HG02798 (cell line): ENCODE measurements at regions not wholly inside any gene's neighbourhood (a gene's known extent, or its start where the extent isn't known, plus 50 kb on each side); places are given as distances from the start of the nearest gene placed in this dataset.

Source experiments
- ATAC-seq: cut with Tn5 transposase; IDR thresholded peaks from one replicate; pipeline ENCODE4 v1.9.1; 2021; ENCODE audit warnings: mild to moderate bottlenecking; ENCODE audit not compliant: unreplicated experiment, poor library complexity

DNA sequence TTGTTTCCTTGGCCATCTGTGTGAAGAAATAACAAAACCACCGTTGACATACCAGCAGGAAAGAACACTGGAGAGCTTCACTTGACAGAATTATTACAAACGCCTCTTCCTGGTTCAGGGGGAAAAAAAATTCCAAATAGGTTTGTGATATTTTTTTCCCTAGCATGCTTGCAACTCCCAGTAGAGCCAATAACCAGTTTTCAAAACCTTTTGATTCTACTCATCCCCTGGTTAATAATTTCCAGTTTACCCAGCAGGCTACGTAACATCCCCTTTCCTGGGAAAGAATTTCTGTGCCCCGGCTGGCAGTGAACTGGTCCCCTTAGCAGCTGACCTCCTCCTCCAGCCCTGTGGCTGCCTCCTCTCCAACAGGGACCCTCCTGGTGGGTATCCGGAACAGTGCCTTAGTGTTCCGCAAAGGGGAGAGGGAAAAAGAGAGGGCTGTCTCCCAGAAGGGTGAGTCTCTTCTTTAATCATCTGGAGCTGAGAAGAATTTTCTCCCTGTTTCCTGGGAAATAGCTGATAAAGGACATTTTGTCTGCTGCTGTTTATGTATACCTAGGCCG, 72.8 kb upstream of the BOD1 start:
- ATAC-seq, result no peak

DNA sequence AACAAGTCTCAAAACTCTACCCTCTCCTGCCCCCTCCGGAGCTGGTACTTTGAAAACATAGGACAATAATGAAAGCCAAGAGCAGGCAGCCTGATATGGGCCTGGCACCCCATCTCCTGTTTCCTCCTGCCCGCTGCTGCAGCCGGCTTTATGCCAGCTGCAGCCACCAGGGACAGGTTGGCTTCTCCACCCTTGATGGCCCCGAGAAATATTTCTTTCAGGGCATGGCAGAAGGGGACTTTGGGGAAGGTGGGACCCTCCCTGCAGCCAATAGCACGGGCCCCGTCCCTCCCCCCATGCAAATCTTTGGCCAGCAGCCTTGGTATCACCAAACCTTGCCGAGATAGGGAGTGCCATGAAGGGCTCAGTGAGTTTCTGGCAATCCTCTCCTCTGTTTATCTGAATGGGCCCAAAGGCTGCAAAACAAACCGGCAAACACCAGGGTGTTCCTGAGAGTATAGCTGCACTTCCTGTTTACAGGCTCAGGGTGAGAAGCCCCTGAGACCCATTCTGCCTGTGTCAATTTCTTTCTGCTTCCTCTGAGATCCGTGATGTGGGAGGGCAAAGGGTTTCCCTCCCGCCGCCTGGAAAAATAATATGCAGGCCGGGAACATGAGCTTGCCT, 73.4 kb upstream of the BOD1 start:
- ATAC-seq, result peak; percentile 54

DNA sequence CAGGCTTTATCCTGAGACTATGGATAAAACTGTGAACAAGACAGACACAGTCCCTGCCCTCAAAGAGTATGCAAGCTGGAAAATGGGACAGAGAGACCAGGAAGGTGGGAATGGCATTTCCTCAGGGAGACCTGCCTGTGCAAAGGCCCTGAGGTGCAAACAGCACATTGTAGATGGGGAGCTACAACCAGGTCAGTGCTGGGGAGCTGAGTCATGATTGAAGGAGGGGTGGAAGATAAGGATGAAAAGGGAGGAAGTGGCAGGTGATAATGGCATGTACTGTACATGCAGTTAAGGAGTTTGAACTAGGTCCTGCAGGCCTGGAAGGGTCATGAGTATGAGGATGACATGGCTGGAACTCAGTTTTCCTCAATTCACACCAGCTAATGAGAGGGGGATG, 75.5 kb upstream of the BOD1 start:
- no peak for ATAC-seq

DNA sequence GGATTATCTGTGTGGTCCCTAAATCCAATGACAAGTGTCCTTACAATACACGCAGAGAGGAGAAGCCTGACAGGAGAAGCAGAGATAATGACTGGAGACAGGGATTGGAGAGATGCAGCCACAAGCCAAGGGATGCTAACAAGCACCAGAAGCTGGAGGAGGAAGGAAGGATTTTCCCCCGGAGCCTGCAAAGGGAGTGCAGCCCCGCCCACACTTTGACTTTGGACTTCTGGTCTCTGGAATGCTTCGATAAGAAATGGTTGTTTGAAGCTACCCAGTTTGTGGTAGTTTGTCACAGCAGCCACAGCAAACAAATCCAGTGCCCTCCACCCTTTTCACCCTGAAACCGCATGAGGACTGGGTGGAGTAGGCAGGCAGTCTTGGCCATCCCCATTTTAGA, 77.2 kb upstream of the BOD1 start:
- ATAC-seq, result no peak

DNA sequence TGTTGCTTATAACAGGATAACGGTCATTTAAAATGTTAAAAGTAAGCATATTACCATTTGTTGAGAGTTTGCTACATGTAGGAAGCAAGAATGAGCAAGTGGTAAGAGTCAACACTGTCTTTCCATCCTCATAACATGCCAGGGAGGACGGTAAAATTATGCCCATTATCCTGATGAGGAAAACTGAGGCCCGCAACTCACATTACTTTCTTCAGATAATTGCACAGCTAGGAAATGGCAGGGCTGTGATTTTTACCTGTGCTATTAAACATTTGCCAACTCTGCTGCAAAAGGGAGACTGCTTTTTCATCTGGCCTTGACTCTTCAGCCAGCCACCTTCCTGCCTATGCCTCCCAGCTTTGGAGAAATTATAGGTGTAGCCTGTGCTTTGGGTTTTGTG, 79.8 kb upstream of the BOD1 start:
- no peak for ATAC-seq

DNA sequence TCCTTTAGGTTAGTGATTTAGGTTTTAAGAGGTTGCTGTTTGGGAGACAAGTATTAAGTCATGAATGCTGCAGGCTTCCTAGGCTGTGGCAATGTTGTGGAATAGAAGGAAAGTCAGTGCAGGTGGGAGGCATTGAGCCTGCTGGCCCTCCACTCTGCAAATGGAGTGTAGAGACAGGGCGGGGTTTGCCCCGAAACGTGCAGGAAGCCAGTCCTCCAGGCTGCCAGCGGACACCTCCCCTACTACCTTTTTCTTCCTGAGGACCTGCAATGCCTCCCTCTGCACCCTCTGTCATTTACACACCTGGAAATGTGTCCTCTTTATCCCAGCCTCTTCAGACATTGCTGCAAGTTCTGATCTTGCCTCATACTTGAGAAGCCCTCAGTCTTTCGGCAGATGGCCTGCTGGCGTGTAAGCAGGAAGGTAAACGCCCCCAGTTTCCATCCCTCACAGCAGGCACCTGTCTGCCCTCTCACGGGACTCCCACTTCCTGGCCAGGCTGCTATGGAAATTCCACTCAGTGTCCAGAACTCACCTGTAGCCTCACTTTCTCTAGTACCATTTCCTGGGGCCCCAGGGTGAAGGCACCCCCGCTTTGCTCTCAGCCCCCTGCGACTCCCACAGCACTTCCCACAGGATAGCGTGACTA, 81.6 kb upstream of the BOD1 start:
- ATAC-seq, result peak; percentile 46

DNA sequence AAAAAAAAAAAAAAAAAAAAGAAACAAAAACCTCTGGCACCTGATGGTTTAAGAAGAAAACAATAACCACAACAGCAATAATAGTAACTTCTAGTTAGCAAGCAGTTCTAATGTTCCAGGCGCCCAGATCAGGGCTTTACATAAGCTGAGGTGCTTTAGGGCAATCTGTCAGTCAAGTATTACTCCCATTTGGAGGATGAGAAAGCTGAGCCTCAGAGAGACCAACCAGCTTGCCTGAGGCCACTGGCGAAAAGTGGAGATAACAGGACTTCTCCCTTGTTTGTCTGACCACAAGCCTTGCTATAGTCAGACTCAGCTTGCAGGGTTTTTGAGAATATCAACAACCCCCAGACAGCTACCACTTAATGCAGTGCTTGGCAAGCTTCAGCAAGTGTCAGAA, 83.5 kb upstream of the BOD1 start:
- no peak for ATAC-seq

DNA sequence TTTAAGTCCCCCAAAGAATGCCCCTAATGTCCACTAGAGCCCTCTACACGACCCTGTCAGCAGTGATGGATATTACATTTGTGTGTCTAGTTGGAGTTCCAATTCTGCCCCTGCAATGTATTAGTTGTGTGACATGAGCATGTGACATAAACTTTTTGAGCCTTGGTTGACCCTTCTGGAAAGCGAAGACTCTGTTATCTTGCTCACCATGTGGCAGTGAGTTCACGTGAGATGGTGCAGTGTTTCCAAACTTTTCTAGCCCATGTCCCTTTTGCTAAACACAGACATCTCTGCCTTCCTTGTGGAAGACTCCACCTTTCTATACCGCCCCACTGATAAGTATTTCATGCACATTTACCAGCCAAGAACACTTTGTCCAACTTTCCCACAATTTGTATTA, 87.0 kb upstream of the BOD1 start:
- no peak for ATAC-seq

DNA sequence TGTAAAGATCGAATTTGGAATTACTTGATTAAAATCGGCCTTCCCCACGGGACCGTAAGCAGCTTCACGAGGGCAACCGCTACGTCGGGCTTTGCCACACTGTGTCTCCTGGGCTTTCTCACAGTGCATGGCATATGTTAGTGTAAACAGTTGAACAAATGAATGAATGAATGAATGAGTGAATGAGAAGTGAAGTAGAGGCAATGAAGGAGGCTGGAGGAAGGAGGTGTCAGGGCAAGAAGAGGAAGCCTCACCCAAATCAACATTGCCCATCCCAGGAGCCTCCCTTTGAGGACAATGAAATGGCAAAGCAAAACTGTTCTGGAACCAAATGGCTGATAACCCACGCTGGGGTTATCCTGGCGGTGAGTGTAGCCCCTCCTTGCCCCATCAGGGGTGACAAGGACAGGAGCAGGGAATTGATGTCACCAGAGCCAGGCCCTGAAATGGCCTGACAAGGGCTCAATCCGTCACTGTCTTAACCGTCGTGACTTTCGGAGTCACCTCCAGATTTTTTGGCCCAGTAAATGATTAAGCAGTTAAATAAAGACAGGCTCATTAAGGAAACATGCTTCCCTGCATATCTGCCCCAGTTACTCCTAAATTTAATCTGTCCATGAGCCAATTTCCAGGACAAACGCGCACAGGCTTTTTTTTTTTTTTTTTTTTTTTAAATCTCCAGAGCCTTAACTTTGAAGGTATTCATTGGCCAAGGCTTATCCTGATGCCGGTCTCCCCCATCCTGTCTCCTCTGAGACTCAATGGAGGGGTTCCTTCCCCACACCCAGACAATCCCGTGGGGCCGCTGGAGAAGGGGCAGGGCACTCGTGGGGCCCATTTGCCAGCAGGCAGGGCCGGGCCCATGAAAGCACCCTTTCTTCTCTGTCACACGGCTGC, 88.4 kb upstream of the BOD1 start:
- no peak for ATAC-seq

DNA sequence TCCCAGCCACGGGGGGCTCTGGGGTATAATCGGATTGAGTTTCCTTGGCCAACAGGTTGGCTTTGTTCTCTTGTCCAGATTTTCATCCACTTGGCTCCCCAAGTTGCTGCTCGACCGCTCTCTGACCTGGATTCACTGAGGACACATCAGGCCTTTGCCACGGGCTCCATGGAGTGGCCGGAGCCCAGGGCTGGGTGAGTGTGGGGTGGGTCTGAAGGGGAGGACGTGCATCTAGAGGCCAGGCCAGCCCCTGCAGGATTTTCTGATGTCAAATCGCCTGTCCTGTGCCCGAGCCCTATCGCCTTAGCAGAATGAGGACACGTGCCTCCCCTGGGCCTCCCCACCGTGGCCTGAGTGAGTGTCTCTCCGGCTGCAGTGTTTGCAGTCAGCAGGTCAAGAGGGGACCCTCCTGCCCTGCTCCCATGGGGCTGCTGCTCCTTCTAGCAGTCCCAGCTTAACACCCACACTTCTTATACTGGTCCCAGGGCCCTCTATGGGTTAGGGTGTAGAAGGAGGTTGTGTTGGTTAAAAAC, 89.1 kb upstream of the BOD1 start:
- no peak for ATAC-seq

DNA sequence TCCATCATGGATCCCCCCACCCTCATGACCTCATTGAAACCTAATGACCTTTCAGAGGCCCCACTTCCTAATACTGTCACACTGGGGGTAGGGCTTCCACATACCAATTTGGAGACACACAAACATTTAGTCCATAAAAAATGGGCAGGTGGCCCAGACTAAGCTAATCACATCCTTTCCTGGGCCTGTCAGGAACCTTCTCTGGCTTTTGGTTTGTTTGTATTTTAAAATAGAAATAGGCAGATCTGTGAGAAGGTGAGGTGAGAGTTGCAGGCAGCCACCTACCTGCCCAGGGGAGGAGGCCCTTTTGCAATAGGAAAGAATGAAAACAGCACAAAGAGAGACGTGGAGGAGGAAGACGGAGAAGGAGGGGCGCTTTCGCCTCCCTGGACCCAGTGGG, 90.2 kb upstream of the BOD1 start:
- no peak for ATAC-seq

DNA sequence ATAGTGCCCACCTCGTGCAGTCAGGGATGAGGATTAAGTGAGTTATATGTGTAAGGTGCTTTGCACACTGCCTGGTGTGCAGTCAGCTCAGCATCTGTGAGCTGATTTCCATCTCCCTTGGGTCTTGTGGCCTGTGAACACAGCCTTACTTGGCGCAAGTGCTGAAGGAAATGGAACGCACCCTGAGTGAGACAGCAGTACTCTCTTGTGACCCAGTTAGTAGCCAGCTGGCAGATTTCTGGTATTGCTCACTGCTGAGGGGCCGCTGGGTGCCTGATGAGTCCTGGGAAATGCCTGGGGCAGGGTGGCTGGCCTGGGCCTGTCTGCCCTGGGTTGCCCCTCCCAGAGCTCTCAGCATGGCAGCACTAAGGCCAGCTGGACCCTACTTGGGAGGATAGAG, 90.9 kb upstream of the BOD1 start:
- ATAC-seq, result peak; percentile 75

DNA sequence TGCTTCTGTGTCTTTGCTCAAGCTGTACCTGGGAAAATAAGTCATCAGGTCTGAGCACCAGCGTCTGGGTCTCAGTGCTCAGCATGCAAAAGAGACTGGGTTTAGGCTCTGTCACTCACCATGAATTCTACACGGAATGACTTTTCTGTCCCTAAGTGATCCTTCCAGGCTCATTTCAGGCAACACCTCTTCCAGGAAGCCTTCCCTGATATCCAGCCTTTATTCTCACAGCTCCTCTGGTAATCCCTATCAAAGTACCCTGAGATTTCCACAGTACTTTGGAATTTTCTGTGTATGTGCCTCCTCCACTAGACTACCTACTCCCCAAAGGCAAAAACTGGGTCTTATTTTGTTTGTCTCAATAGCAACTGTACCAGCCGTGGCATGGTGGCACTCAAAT, 92.7 kb upstream of the BOD1 start:
- ATAC-seq, result no peak

DNA sequence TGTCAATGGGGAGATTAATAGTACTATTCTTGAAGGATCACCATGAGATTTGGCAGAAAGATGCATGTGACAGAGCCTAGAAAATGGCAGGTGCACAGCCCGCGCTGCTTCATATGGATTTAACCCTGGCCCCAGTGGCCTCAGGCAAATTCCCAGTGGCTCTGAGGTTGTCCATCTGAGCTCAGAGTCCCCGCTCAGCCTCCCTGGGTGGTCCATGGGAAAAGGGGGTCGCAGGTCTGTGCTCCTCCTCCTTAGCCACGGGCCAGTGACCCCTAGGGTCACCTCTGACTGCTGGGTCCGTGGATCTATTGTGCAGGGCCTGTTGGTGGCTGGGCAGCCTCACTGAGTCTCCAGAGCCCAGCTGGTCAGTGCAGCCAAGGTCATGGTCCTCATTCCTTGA, 93.3 kb upstream of the BOD1 start:
- no peak for ATAC-seq

DNA sequence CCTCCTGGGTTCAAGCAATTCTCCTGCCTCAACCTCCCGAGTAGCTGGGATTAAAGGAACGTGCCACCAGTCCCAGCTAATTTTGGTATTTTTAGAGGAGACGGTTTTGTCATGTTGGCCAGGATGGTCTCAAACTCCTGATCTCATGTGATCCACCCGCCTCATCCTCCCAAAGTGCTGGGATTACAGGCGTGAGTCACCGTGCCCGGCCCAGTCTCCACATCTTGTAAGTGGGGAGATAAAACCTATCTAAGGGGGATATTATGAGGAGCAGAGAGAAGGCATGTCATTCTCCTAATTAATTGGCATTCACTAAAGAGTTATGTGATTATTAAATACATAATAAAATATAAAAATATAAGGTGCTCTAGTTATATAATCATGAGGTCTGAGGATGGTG, 94.1 kb upstream of the BOD1 start:
- no peak for ATAC-seq

DNA sequence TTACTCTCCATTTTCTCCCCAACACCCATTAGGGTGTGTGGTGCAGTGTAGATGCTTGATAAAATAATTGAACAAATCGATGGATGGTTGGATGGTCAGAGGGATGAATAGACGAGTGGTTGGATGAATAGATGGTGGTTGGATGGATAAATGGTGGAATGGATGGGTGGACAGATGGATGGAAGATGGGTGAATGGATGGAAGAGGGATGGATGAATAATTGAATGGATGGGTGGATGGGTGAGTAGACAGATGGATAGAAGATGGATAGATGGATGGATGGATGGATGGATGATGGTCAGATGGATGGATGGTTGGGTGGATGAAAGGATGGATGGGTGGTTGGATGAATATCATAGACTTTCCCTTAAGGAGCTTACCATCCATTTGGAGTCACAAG, 95.0 kb upstream of the BOD1 start:
- no peak for ATAC-seq

DNA sequence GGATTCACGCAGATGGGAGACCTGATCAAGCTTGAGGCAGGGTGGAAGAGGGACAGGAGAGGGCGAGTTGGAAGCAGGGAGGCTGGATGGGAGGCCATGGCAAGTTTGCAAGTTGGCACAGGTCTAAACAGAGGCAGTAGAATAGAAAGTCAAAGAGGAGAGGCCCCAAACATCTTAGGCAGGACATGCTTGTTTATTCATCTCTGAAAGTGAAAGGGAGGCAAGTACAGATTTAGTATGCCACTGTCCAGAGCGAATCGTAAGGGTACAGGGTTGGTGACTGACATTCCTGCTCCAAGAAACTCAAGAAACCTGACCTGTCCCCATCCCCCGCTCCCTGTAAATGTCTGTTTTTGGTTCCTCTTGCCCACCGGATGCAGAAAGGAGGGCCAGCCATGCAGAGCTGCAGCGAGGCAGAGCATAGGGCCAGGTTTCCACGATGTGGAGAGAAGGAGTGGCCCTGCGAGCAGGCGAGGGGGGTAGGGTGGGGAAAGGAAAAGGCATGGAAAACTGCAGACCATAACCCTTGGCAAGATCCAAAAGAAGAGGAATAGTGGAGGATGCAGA, 96.2 kb upstream of the BOD1 start:
- ATAC-seq, result no peak

DNA sequence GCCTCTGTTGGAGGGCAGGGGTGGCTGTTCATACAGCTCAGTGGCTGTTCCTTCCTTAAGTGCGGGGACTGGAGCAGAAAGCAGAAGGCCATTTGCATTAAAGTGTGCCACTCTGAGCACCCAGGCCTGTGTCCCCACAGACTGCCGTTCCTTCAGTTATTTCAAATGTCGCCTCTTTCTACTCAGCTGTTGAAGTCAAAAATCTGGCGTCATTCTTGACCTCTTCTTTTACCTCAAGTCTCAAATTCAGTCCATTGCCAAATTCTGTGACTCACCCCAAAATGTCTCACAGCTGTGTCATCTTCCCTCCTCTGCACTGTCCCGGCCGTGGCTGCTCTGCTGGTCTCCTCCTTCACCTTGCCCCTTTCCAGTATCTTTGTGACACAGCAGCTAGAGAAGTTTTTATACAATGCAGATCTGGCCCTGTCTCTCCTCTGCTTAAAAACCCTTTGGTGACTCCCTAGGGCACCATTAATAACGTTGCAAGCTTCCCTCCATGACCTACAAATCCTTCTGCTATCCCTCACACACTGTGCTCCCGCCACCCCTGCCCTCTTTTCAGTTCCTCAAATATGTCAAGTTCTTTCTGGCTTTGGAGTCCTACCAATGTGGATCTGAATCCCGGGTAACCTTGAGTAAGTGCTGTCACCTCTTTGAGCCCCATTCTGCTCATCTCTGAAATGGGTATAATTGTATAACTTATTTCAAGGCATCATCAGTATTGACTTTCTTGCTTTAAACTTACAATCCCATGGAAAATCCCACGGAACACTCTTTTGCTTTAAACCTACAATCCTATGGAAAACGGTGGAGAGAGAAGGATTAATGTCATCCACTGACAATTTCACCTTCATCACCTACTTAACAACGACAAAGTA, 98.3 kb upstream of the BOD1 start:
- no peak for ATAC-seq

DNA sequence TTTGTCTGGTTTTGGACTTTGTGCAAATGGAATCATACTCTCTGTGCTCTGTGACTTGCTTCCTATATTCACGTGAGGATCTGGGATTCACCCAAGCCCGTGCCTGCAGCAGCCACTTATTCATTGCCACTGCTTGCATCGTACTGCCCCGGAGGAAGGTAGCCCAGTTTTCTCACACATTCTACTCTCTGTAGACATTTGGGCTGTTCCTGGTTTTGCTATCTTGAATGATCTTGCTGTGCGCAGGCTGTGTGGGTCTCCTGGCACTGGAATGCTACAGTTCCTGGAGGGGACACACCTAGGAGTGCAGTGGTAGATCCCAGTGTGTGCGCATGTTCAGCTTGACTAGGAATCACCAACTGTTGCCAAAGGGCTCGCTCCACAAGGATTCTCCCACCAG, 99.2 kb upstream of the BOD1 start:
- ATAC-seq, result no peak
